ENCODE measurements at regions not wholly inside any gene's neighbourhood (a gene's known extent, or its start where the extent isn't known, plus 50 kb on each side); places are given as distances from the start of the nearest gene placed in this dataset.

GRCh38 chrX:69253821-69254220 is 88.6 kb upstream of the PJA1 start:
- TF ChIP-seq, protein P1, sequence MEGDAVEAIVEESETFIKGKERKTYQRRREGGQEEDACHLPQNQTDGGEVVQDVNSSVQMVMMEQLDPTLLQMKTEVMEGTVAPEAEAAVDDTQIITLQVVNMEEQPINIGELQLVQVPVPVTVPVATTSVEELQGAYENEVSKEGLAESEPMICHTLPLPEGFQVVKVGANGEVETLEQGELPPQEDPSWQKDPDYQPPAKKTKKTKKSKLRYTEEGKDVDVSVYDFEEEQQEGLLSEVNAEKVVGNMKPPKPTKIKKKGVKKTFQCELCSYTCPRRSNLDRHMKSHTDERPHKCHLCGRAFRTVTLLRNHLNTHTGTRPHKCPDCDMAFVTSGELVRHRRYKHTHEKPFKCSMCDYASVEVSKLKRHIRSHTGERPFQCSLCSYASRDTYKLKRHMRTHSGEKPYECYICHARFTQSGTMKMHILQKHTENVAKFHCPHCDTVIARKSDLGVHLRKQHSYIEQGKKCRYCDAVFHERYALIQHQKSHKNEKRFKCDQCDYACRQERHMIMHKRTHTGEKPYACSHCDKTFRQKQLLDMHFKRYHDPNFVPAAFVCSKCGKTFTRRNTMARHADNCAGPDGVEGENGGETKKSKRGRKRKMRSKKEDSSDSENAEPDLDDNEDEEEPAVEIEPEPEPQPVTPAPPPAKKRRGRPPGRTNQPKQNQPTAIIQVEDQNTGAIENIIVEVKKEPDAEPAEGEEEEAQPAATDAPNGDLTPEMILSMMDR (IDR thresholded peaks at IDR 0.05 in 4 of 5, conservative IDR thresholded peaks at IDR 0.05 in 1 of 5), result no peak
- TF ChIP-seq POLR2A (IDR thresholded peaks at IDR 0.05), result no peak

Measured in gastrocnemius medialis (tissue), 4 donors.